Breast epithelium (tissue), 4 donors: ENCODE measurements at regions not wholly inside any gene's neighbourhood (a gene's known extent, or its start where the extent isn't known, plus 50 kb on each side); places are given as distances from the start of the nearest gene placed in this dataset.

Source experiments
- DNase-seq, 2 donors: peaks; one replicate each; pipeline ENCODE4 v3.0.0-alpha.2; 2019; ENCODE audit warnings: low spot score in 2 of 2
- H3K27ac ChIP-seq, 2 donors: fragments of 200-600 bp; sonication (generic) in 1 of 2; one replicate each; pipeline ENCODE4 v1.5.1; 2016 to 2019; ENCODE audit warnings: mild to moderate bottlenecking in 1 of 2
- H3K27me3 ChIP-seq, 2 donors: fragments of 200-600 bp; sonication (generic) in 1 of 2; one replicate each; pipeline versions ENCODE4 v1.5.1 to v1.6.0; 2017 to 2019; ENCODE audit warnings: control low read depth in 1 of 2, mild to moderate bottlenecking in 1 of 2
- H3K36me3 ChIP-seq: fragments of 200-600 bp; one replicate; pipeline ENCODE4 v1.5.1; 2019
- H3K4me1 ChIP-seq, 2 donors: fragments of 200-600 bp; sonication (generic); one replicate each; pipeline ENCODE4 v1.5.1; 2016 to 2019; ENCODE audit warnings: control low read depth in 1 of 2
- H3K4me3 ChIP-seq, 3 donors: fragments of 200-600 bp; sonication (generic); 1 replicate in 2 of 3; 2 replicates in 1 of 3; pipeline ENCODE4 v1.5.1; 2016 to 2019; ENCODE audit warnings: mild to moderate bottlenecking in 3 of 3, moderate library complexity in 2 of 3
- H3K9me3 ChIP-seq, 2 donors: fragments of 200-600 bp; sonication (generic) in 1 of 2; one replicate each; pipeline ENCODE4 v1.5.1; 2016 to 2019; ENCODE audit warnings: control low read depth in 1 of 2
- CTCF ChIP-seq, 3 donors: fragments of 450-650 bp; IDR thresholded peaks; one replicate each; pipeline ENCODE4 v1.5.1; 2016 to 2017; ENCODE audit warnings: antibody characterized with exemption in 3 of 3, mild to moderate bottlenecking in 3 of 3, moderate library complexity in 3 of 3
- POLR2A ChIP-seq: fragments of 450-650 bp; IDR thresholded peaks from one replicate; pipeline ENCODE4 v1.6.1; 2016; ENCODE audit warnings: antibody characterized with exemption, mild to moderate bottlenecking, moderate library complexity
- POLR2AphosphoS5 ChIP-seq, 3 donors: sonication (generic); formaldehyde crosslinking; IDR thresholded peaks; one replicate each; pipeline ENCODE4 v1.6.1; 2017; ENCODE audit warnings: antibody characterized with exemption in 3 of 3
- intact Hi-C: fragments of 100-400 bp; cut with DNase I; formaldehyde crosslinking; loops from one replicate; pipeline ENCODE4 v1.15.1; 2023; ENCODE audit warnings: low total_unique reads

GRCh38 chr2:166572937-166573336 lies 78.9 kb upstream of the SCN7A start:
- intact Hi-C loops, result no loop called here
- Histone ChIP-seq H3K9me3 (no peaks in the 10 kb centered on the region), H3K4me1 (no peaks in the 10 kb centered on the region), H3K27me3 (no peaks in the 10 kb centered on the region), H3K4me3 (no peak overlapping the region), H3K27ac (no peak overlapping the region), H3K36me3 (no peaks in the 10 kb centered on the region)
- DNase-seq, result no peak
- no peak for TF ChIP-seq CTCF (IDR thresholded peaks at IDR 0.05)
- TF ChIP-seq POLR2A, result no peak
- TF ChIP-seq POLR2AphosphoS5 (IDR thresholded peaks at IDR 0.05), result no peak

- intact Hi-C loops, result no loop called here
- no peak overlapping the region for H3K4me3 ChIP-seq
- no peaks in the 10 kb centered on the region for H3K27me3 ChIP-seq
- no peak for TF ChIP-seq POLR2A
- TF ChIP-seq POLR2AphosphoS5 (IDR thresholded peaks at IDR 0.05), result no peak
- TF ChIP-seq CTCF (IDR thresholded peaks at IDR 0.05), result no peak
- no peaks in the 10 kb centered on the region for H3K36me3 ChIP-seq
- no peaks in the 10 kb centered on the region for H3K9me3 ChIP-seq
- no peak for DNase-seq
- H3K27ac ChIP-seq, result no peak overlapping the region
- H3K4me1 ChIP-seq, result no peaks in the 10 kb centered on the region
Measured at GRCh38 chr2:166568409-166568808, 74.4 kb upstream of the SCN7A start.

- H3K9me3 ChIP-seq, result no peaks in the 10 kb centered on the region
- H3K27me3 ChIP-seq, result no peaks in the 10 kb centered on the region
- TF ChIP-seq POLR2AphosphoS5 (IDR thresholded peaks at IDR 0.05) (no peak), CTCF (IDR thresholded peaks at IDR 0.05) (no peak), POLR2A (no peak)
- H3K27ac ChIP-seq, result no peak overlapping the region
- intact Hi-C loops, result no loop called here
- no peaks in the 10 kb centered on the region for H3K4me1 ChIP-seq
- no peaks in the 10 kb centered on the region for H3K36me3 ChIP-seq
- H3K4me3 ChIP-seq, result no peak overlapping the region
- DNase-seq, result no peak
Measured at GRCh38 chr2:166565501-166565900, 71.5 kb upstream of the SCN7A start.

GRCh38 chr2:166563894-166564293 lies 69.8 kb upstream of the SCN7A start:
- H3K27me3 ChIP-seq, result no peaks in the 10 kb centered on the region
- no peaks in the 10 kb centered on the region for H3K36me3 ChIP-seq
- no peaks in the 10 kb centered on the region for H3K9me3 ChIP-seq
- intact Hi-C loops, result no loop called here
- TF ChIP-seq POLR2A, result no peak
- no peak for TF ChIP-seq POLR2AphosphoS5 (IDR thresholded peaks at IDR 0.05)
- TF ChIP-seq CTCF (IDR thresholded peaks at IDR 0.05), result no peak
- H3K4me1 ChIP-seq, result no peaks in the 10 kb centered on the region
- no peak overlapping the region for H3K4me3 ChIP-seq
- DNase-seq, result no peak
- no peak overlapping the region for H3K27ac ChIP-seq

GRCh38 chr2:166560022-166560421 lies 66.0 kb upstream of the SCN7A start:
- no peak for DNase-seq
- TF ChIP-seq POLR2AphosphoS5 (IDR thresholded peaks at IDR 0.05), result no peak
- no peak for TF ChIP-seq CTCF (IDR thresholded peaks at IDR 0.05)
- no peak for TF ChIP-seq POLR2A
- no peak overlapping the region for H3K4me3 ChIP-seq
- intact Hi-C loops, result no loop called here
- H3K27ac ChIP-seq, result no peak overlapping the region
- no peaks in the 10 kb centered on the region for H3K27me3 ChIP-seq
- no peaks in the 10 kb centered on the region for H3K4me1 ChIP-seq
- H3K9me3 ChIP-seq, result no peaks in the 10 kb centered on the region
- H3K36me3 ChIP-seq, result no peaks in the 10 kb centered on the region
